SU-DHL-6 (cell line): ENCODE measurements at regions not wholly inside any gene's neighbourhood (a gene's known extent, or its start where the extent isn't known, plus 50 kb on each side); places are given as distances from the start of the nearest gene placed in this dataset.

ENCODE experiments used
- H2AFZ ChIP-seq: fragments of 200-600 bp; sonication (generic); 2 replicates; pipeline ENCODE4 v1.6.1; 2014; ENCODE audit warnings: low read depth, mild to moderate bottlenecking, moderate library complexity, mixed read lengths, antibody characterized with exemption, low read length; ENCODE audit not compliant: severe bottlenecking
- H3F3A ChIP-seq: fragments of 200-600 bp; shearing (Covaris generic); 2 replicates; pipeline ENCODE4 v1.6.0; 2016; ENCODE audit warnings: antibody characterized with exemption, mild to moderate bottlenecking; ENCODE audit not compliant: insufficient read depth
- H3K27ac ChIP-seq: fragments of 200-600 bp; sonication (generic); 2 replicates; pipeline ENCODE4 v1.5.1; 2016; ENCODE audit warnings: low read depth, mild to moderate bottlenecking, low read length, moderate library complexity, mixed read lengths
- H3K27me3 ChIP-seq: fragments of 200-600 bp; sonication (generic), shearing (Covaris generic); 2 replicates; pipeline ENCODE4 v1.6.0; 2014; ENCODE audit warnings: mild to moderate bottlenecking, low read length
- H3K36me3 ChIP-seq: fragments of 200-600 bp; sonication (generic); 2 replicates; pipeline ENCODE4 v1.6.1; 2014; ENCODE audit warnings: mild to moderate bottlenecking, low read length, mixed read lengths
- H3K4me2 ChIP-seq: fragments of 300-600, 200-600 bp; shearing (Covaris generic), sonication (generic); 2 replicates; pipeline ENCODE4 v1.6.0; 2014; ENCODE audit warnings: low read length, low read depth, mild to moderate bottlenecking; ENCODE audit not compliant: poor library complexity, severe bottlenecking
- H3K4me3 ChIP-seq: fragments of 200-600 bp; sonication (generic); 2 replicates; pipeline ENCODE4 v1.5.1; 2014; ENCODE audit warnings: antibody characterized with exemption, low read length, mild to moderate bottlenecking, mixed read lengths; ENCODE audit not compliant: insufficient read depth, poor library complexity, severe bottlenecking
- H3K79me2 ChIP-seq: fragments of 200-600 bp; sonication (generic); 2 replicates; pipeline ENCODE4 v1.6.1; 2014; ENCODE audit warnings: mild to moderate bottlenecking, low read length, moderate library complexity; ENCODE audit not compliant: insufficient read depth
- H3K9ac ChIP-seq: fragments of 200-600 bp; sonication (generic); 2 replicates; pipeline ENCODE4 v1.7.0; 2014; ENCODE audit warnings: mild to moderate bottlenecking, low read length
- H3K9me2 ChIP-seq: fragments of 200-600 bp; sonication (generic); replicated peaks from 2 replicates; pipeline ENCODE4 v1.6.1; 2014; ENCODE audit warnings: low read length; ENCODE audit not compliant: insufficient read depth
- H3K9me3 ChIP-seq: fragments of 200-600 bp; sonication (generic); 2 replicates; pipeline ENCODE4 v1.6.1; 2014; ENCODE audit warnings: low read length, mixed read lengths; ENCODE audit not compliant: insufficient read depth
- H4K20me1 ChIP-seq: fragments of 200-600 bp; sonication (generic); 2 replicates; pipeline ENCODE4 v1.6.1; 2014; ENCODE audit warnings: low read depth, mild to moderate bottlenecking, antibody characterized with exemption, low read length, moderate library complexity, mixed read lengths
- CTCF ChIP-seq: fragments of 200-600 bp; sonication (generic); IDR thresholded peaks from one replicate; pipeline ENCODE4 v1.5.1; 2017; ENCODE audit warnings: antibody characterized with exemption, mild to moderate bottlenecking, low read length, moderate library complexity; ENCODE audit not compliant: insufficient read depth, poor library complexity, severe bottlenecking
- EZH2phosphoT487 ChIP-seq: fragments of 200-600 bp; sonication (generic), shearing (Covaris generic); conservative IDR thresholded peaks from 2 replicates; pipeline ENCODE4 v1.6.1; 2018; ENCODE audit warnings: mild to moderate bottlenecking, antibody characterized with exemption, low read length, moderate library complexity, mixed read lengths

GRCh38 chr5:106288979-106289378, 1381.8 kb downstream of the EFNA5 start:
- H3F3A ChIP-seq: no peaks in the 10 kb centered on the region
- no peaks in the 10 kb centered on the region for H3K9me2 ChIP-seq
- H3K9me3 ChIP-seq: no peaks in the 10 kb centered on the region

GRCh38 chr5:106277540-106278096, 1393.1 kb downstream of the EFNA5 start:
- Histone ChIP-seq H3K4me2 (no peak overlapping the region), H2AFZ (no peak overlapping the region), H3F3A (no peaks in the 10 kb centered on the region), H3K27ac (no peak overlapping the region), H3K9me2 (no peaks in the 10 kb centered on the region), H3K36me3 (no peaks in the 10 kb centered on the region), H3K9ac (no peak overlapping the region), H3K79me2 (no peaks in the 10 kb centered on the region), H3K27me3 (no peaks in the 10 kb centered on the region), H3K9me3 (no peaks in the 10 kb centered on the region), H3K4me3 (no peak overlapping the region), H4K20me1 (no peaks in the 10 kb centered on the region)
- TF ChIP-seq EZH2phosphoT487: no peak

More at GRCh38 chr5:106288979-106289378, 1381.8 kb downstream of the EFNA5 start:
- Histone ChIP-seq H2AFZ (no peak overlapping the region), H3K79me2 (no peaks in the 10 kb centered on the region), H3K27me3 (no peaks in the 10 kb centered on the region), H3K27ac (no peak overlapping the region), H3K4me3 (no peak overlapping the region), H3K9ac (no peak overlapping the region), H3K4me2 (no peak overlapping the region), H4K20me1 (no peaks in the 10 kb centered on the region), H3K36me3 (no peaks in the 10 kb centered on the region)
- TF ChIP-seq EZH2phosphoT487: no peak
- TF ChIP-seq CTCF: no peak

DNA sequence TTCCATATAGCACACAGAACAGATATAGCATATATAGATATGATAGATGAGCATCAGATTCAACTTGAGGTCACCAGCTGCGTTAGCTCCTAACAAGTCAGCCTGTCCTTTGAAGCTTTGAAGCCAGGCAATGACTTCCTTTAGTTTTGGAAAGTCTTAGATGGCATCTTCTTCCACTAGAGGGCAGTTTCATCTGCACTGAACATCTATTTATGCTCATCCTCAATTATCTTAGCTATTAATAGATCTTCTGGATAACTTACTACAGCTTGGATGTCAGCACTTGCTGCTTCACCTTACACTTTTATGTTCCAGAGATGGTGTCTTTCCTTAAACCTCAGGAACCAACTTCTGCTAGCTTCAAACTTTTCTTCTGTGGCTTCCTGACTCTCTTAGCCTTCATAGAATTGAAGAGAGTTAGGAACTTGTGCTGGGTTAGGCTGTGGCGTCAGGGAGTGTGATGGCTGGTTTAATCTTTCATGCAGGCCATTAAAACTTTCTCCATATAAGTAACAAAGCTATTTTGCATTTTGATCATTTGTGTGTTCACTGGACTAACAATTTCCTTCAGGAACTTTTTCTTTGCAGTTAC, 1401.4 kb downstream of the EFNA5 start:
- Histone ChIP-seq H2AFZ (peak overlapping the region; percentile 48), H3K79me2 (no peaks in the 10 kb centered on the region), H3K4me2 (no peak overlapping the region), H3K9ac (no peak overlapping the region), H3K27ac (no peak overlapping the region), H3K4me3 (no peak overlapping the region), H3F3A (no peaks in the 10 kb centered on the region), H3K27me3 (no peaks in the 10 kb centered on the region), H4K20me1 (no peaks in the 10 kb centered on the region), H3K9me3 (no peaks in the 10 kb centered on the region), H3K36me3 (no peaks in the 10 kb centered on the region), H3K9me2 (no peaks in the 10 kb centered on the region)
- TF ChIP-seq EZH2phosphoT487: no peak
- peak; percentile 47 for TF ChIP-seq CTCF

DNA sequence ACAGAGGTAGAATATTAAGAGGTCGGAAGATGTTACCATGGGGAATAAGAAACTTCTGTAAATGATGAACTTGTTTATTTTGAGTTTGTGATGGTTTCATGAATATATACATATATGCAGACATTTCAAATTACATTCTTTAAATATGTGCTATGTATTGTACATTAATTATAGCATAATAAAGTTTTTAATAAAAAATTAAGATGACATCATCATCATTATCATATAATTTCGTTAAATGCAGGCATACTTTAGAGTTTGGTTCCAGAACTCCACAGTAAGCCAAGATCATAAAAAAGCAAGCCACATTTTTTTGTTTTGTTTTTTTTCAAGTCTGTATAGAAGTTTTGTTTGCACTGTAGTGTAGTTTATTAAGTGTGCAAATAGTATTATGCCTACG, 1403.5 kb downstream of the EFNA5 start:
- no peaks in the 10 kb centered on the region for H3K9me2 ChIP-seq
- no peaks in the 10 kb centered on the region for H4K20me1 ChIP-seq
- H3K9me3 ChIP-seq: no peaks in the 10 kb centered on the region
- H3K27ac ChIP-seq: no peak overlapping the region
- H3K36me3 ChIP-seq: no peaks in the 10 kb centered on the region
- no peak overlapping the region for H2AFZ ChIP-seq
- TF ChIP-seq EZH2phosphoT487: no peak
- TF ChIP-seq CTCF: no peak
- no peak overlapping the region for H3K4me2 ChIP-seq
- H3F3A ChIP-seq: no peaks in the 10 kb centered on the region
- H3K4me3 ChIP-seq: no peak overlapping the region
- H3K9ac ChIP-seq: no peak overlapping the region
- H3K27me3 ChIP-seq: no peaks in the 10 kb centered on the region
- H3K79me2 ChIP-seq: no peaks in the 10 kb centered on the region
